Vagina (tissue), 2 donors: ENCODE measurements at regions not wholly inside any gene's neighbourhood (a gene's known extent, or its start where the extent isn't known, plus 50 kb on each side); places are given as distances from the start of the nearest gene placed in this dataset.
"Not testable (repeated sequence)": the region's sequence is repeated elsewhere in the genome, so short reads cannot be mapped to it uniquely, and the experiment has no call there.

ENCODE experiments used
- POLR2A ChIP-seq, 2 donors: fragments of 450-650 bp; IDR thresholded peaks; one replicate each; pipeline ENCODE4 v1.6.1; 2017; ENCODE audit warnings: antibody characterized with exemption in 2 of 2, mild to moderate bottlenecking in 2 of 2, moderate library complexity in 2 of 2
- TF ChIP-seq, protein P1 (sequence below), 3 experiments: fragments of 450-650 bp in 2 of 3; fragments of 200-600 bp in 1 of 3; sonication (generic) in 1 of 3; IDR thresholded peaks; one replicate each; pipeline ENCODE4 v1.5.1; 2017 to 2019; ENCODE audit warnings: antibody characterized with exemption in 3 of 3, mild to moderate bottlenecking in 2 of 3, moderate library complexity in 2 of 3

DNA sequence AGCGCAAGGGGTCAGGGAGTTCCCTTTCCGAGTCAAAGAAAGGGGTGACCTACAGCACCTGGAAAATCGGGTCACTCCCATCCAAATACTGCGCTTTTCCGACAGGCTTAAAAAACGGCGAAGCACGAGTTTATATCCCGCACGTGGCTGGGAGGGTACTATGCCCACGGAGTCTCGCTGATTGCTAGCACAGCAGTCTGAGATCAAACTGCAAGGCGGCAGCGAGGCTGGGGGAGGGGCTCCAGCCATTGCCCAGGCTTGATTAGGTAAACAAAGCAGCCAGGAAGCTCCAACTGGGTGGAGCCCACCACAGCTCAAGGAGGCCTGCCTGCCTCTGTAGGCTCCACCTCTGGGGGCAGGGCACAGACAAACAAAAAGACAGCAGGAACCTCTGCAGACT lies 735.1 kb downstream of the TTLL7 start:
- TF ChIP-seq, protein P1, sequence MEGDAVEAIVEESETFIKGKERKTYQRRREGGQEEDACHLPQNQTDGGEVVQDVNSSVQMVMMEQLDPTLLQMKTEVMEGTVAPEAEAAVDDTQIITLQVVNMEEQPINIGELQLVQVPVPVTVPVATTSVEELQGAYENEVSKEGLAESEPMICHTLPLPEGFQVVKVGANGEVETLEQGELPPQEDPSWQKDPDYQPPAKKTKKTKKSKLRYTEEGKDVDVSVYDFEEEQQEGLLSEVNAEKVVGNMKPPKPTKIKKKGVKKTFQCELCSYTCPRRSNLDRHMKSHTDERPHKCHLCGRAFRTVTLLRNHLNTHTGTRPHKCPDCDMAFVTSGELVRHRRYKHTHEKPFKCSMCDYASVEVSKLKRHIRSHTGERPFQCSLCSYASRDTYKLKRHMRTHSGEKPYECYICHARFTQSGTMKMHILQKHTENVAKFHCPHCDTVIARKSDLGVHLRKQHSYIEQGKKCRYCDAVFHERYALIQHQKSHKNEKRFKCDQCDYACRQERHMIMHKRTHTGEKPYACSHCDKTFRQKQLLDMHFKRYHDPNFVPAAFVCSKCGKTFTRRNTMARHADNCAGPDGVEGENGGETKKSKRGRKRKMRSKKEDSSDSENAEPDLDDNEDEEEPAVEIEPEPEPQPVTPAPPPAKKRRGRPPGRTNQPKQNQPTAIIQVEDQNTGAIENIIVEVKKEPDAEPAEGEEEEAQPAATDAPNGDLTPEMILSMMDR (IDR thresholded peaks at IDR 0.05), result not testable (repeated sequence)
- not testable (repeated sequence) for TF ChIP-seq POLR2A (IDR thresholded peaks at IDR 0.05)
